ENCODE measurements at regions not wholly inside any gene's neighbourhood (a gene's known extent, or its start where the extent isn't known, plus 50 kb on each side); places are given as distances from the start of the nearest gene placed in this dataset.
"Not testable (repeated sequence)": the region's sequence is repeated elsewhere in the genome, so short reads cannot be mapped to it uniquely, and the experiment has no call there.

- no peak for DNase-seq (ENCODE audit: low read depth)
- no peak for TF ChIP-seq CTCF (IDR thresholded peaks at IDR 0.05; ENCODE audit: low read length, missing control alignments)
Measured at GRCh38 chr2:143926736-143927135, 593.2 kb downstream of the ZEB2 start.

GRCh38 chr2:143922261-143922830 lies 597.6 kb downstream of the ZEB2 start:
- not testable (repeated sequence) for DNase-seq (ENCODE audit: low read depth)

More at GRCh38 chr2:143926736-143927135, 593.2 kb downstream of the ZEB2 start:
- no peak overlapping the region for H3K4me3 ChIP-seq (replicated peaks; ENCODE audit: low read depth, low read length)

GRCh38 chr2:143918465-143918989 lies 601.4 kb downstream of the ZEB2 start:
- no peak for TF ChIP-seq CTCF (IDR thresholded peaks at IDR 0.05; ENCODE audit: low read length, missing control alignments)
- H3K4me3 ChIP-seq (replicated peaks; ENCODE audit: low read depth, low read length): no peak overlapping the region
- no peak for DNase-seq (ENCODE audit: low read depth)

More at GRCh38 chr2:143922261-143922830, 597.6 kb downstream of the ZEB2 start:
- not testable (repeated sequence) for H3K4me3 ChIP-seq (replicated peaks; ENCODE audit: low read depth, low read length)

- no peak overlapping the region for H3K4me3 ChIP-seq (replicated peaks; ENCODE audit: low read depth, low read length)
- no peak for TF ChIP-seq CTCF (IDR thresholded peaks at IDR 0.05; ENCODE audit: low read length, missing control alignments)
- no peak for DNase-seq (ENCODE audit: low read depth)
Measured at GRCh38 chr2:143916781-143917180, 603.1 kb downstream of the ZEB2 start.

GRCh38 chr2:143909577-143910353 lies 610.2 kb downstream of the ZEB2 start:
- DNase-seq (ENCODE audit: low read depth): no peak
- TF ChIP-seq CTCF (IDR thresholded peaks at IDR 0.05; ENCODE audit: low read length, missing control alignments): no peak

GRCh38 chr2:143908843-143909242 lies 611.1 kb downstream of the ZEB2 start:
- no peak for TF ChIP-seq CTCF (IDR thresholded peaks at IDR 0.05; ENCODE audit: low read length, missing control alignments)
- no peak for DNase-seq (ENCODE audit: low read depth)
- H3K4me3 ChIP-seq (replicated peaks; ENCODE audit: low read depth, low read length): no peak overlapping the region

More at GRCh38 chr2:143909577-143910353, 610.2 kb downstream of the ZEB2 start:
- no peak overlapping the region for H3K4me3 ChIP-seq (replicated peaks; ENCODE audit: low read depth, low read length)

GRCh38 chr2:143907801-143908200 lies 612.1 kb downstream of the ZEB2 start:
- no peak overlapping the region for H3K4me3 ChIP-seq (replicated peaks; ENCODE audit: low read depth, low read length)
- no peak for TF ChIP-seq CTCF (IDR thresholded peaks at IDR 0.05; ENCODE audit: low read length, missing control alignments)
- DNase-seq (ENCODE audit: low read depth): peak; percentile 12

All from fibroblast of pulmonary artery (primary cell).